HCT116 (cell line): ENCODE measurements at regions not wholly inside any gene's neighbourhood (a gene's known extent, or its start where the extent isn't known, plus 50 kb on each side); places are given as distances from the start of the nearest gene placed in this dataset.
"Not testable (repeated sequence)": the region's sequence is repeated elsewhere in the genome, so short reads cannot be mapped to it uniquely, and the experiment has no call there.

Experiments used
- CTCF ChIP-seq, 3 experiments: fragments of 200-600 bp in 1 of 3; sonication (generic) in 1 of 3; IDR thresholded peaks in 2 of 3; conservative IDR thresholded peaks in 1 of 3; 2 replicates each; pipeline ENCODE4 v1.5.1; 2012 to 2017; ENCODE audit warnings: low read depth in 2 of 3, low read length in 2 of 3, antibody characterized with exemption in 1 of 3, borderline replicate concordance in 1 of 3, control low read depth in 1 of 3, mild to moderate bottlenecking in 1 of 3, mixed read lengths in 1 of 3, mixed run types in 1 of 3, moderate library complexity in 1 of 3; ENCODE audit not compliant: insufficient read depth in 1 of 3
- EGR1 ChIP-seq: IDR thresholded peaks from 2 replicates; pipeline ENCODE4 v1.6.1; 2012; ENCODE audit warnings: low read depth
- JUND ChIP-seq: IDR thresholded peaks from 2 replicates; pipeline ENCODE4 v1.6.1; 2012
- POLR2A ChIP-seq: IDR thresholded peaks from 2 replicates; pipeline ENCODE4 v1.7.0; 2011; ENCODE audit warnings: borderline replicate concordance; ENCODE audit not compliant: insufficient read depth, insufficient read length; ENCODE audit errors: extremely low read depth
- POLR2AphosphoS5 ChIP-seq: IDR thresholded peaks from 2 replicates; pipeline ENCODE4 v1.6.1; 2011; ENCODE audit warnings: mild to moderate bottlenecking, low read depth, low read length, moderate library complexity
- REST ChIP-seq: IDR thresholded peaks from 2 replicates; pipeline ENCODE4 v1.6.1; 2012; ENCODE audit warnings: low read depth
- SIN3A ChIP-seq: IDR thresholded peaks from 2 replicates; pipeline ENCODE4 v1.6.1; 2012; ENCODE audit warnings: low read depth
- SP1 ChIP-seq: IDR thresholded peaks from 2 replicates; pipeline ENCODE4 v1.6.1; 2012; ENCODE audit warnings: low read depth
- TCF7L2 ChIP-seq: IDR thresholded peaks from 2 replicates; pipeline ENCODE4 v1.7.0; 2011; ENCODE audit warnings: borderline replicate concordance, inconsistent platforms; ENCODE audit not compliant: insufficient read depth, insufficient read length; ENCODE audit errors: extremely low read depth
- YY1 ChIP-seq: IDR thresholded peaks from 2 replicates; pipeline ENCODE4 v1.6.1; 2011; ENCODE audit warnings: low read length, low read depth, moderate library complexity, mild to moderate bottlenecking; ENCODE audit not compliant: insufficient replicate concordance; ENCODE audit errors: extremely low read depth

- TF ChIP-seq CTCF (IDR thresholded peaks at IDR 0.05 in 2 of 3, conservative IDR thresholded peaks at IDR 0.05 in 1 of 3; ENCODE audit: borderline replicate concordance in 1 of 3, insufficient read depth in 1 of 3, low read depth in 2 of 3, low read length in 2 of 3); JUND; TCF7L2; EGR1; POLR2AphosphoS5; REST; POLR2A; SP1; YY1; SIN3A: not testable (repeated sequence)
Measured at GRCh38 chr17:77623321-77623720, 335.2 kb upstream of the TNRC6C start.
